Eye (tissue), 1 donor: ENCODE measurements at regions not wholly inside any gene's neighbourhood (a gene's known extent, or its start where the extent isn't known, plus 50 kb on each side); places are given as distances from the start of the nearest gene placed in this dataset.

ENCODE experiments used
- DNase-seq: peaks from one replicate; pipeline ENCODE4 v3.0.0-alpha.2; 2015

GRCh38 chr4:165612936-165613335 lies 234.1 kb downstream of the CPE start:
- no peak for DNase-seq

- DNase-seq: no peak
These were observed 234.8 kb downstream of the CPE start for GRCh38 chr4:165613581-165613980.

GRCh38 chr4:165620913-165621312 lies 242.1 kb downstream of the CPE start:
- no peak for DNase-seq

- no peak for DNase-seq
These were observed 243.2 kb downstream of the CPE start for GRCh38 chr4:165621983-165622382.

DNA sequence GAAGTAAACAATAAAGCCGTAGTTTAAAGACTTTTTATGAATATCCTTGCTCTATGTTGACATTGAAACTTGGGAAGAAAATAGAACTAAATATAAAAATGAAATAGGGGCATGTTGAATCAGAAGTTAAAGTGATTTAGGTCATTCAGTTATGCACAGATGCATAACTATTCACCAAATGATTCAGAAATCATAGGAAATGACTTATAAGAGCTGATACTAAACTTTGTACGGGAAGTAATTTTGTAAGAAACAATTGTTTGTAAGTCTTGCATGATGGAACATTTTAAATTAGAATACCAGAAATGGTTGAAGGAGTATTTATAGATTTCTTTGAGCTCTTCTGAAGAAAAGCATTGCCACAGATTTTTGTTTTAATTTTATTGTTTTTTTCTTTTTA lies 246.5 kb downstream of the CPE start:
- no peak for DNase-seq

GRCh38 chr4:165626316-165626715 lies 246.7 kb upstream of the TLL1 start:
- no peak for DNase-seq

DNA sequence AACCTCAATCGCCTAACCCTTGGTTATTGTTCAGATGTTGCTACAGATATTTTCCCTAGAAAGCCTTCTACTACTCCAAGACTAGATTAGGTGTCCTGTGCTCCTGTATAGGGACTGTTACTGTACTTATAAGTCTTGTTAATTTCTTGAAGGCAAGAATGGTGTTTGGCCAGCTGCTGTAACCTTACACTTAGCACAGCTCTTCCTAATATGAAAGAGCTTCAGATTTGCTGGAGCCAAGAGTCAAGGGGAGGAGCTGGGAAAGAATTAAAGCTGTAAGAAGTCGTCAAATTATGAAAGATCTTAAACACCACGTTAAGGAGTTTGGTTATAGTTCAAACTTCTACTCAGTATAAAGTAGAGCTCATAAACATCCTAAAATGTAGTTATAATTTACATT lies 245.9 kb upstream of the TLL1 start:
- no peak for DNase-seq

DNA sequence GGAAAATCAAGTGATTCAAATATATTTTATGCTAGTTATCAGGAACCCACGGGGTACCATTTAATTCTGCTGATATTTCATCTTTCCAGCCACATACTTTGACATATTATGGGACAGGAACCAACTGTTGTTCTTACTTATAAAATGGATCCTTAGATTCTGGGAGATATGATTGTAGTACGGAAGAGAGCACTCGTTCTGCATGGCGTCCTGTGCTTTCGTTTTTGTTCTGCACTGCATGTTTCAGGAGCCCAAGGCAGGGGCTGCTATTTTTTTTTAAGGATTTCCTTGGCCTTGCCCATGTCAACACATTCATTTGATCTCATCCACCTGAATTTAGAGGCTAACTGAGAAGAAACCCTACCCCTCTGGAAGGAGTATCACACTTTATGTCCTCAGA lies 245.5 kb upstream of the TLL1 start:
- no peak for DNase-seq

- no peak for DNase-seq
These were observed 244.5 kb upstream of the TLL1 start for GRCh38 chr4:165628572-165628971.

GRCh38 chr4:165630671-165631070 lies 242.4 kb upstream of the TLL1 start:
- DNase-seq: no peak

- no peak for DNase-seq
These were observed 241.7 kb upstream of the TLL1 start for GRCh38 chr4:165631208-165631894.

DNA sequence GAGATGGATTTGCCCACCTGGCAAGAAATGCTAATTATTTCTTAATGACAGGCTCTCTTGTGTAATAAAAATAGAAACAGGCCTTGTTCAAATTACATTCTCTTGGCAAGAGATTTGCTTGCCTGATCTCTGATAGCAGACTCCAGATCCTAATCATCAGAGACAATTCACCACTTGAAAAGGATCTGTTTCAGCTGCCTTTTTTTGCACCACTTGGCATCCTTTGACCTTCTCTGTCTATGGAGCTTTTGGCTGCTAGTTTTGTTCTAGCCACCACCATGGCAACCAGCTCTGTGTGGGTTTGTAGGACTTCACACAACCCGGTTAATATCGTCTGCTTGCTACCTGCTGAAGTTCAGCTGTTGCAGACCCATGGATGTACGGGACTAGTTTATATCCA lies 241.1 kb upstream of the TLL1 start:
- DNase-seq: no peak

GRCh38 chr4:165634766-165635165 lies 238.3 kb upstream of the TLL1 start:
- DNase-seq: no peak

DNA sequence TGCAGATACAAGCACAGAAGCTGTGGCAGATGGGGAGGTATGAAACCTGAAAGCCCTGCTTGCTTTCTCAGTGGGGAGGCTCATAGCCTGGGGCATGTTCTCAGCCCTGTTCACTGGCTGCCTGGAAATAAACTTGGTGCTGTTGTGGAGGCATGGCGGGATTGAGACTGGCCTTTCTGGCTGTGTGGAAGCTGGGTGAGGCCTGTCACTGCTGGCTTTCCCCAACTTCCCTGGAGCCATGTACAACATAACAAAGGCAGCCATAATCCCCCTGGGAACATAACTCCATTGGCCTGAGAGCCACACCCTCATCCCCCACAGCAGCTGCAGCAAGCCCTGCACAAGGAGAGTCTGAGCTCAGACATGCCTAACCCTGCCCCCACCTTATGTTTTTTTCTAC lies 237.7 kb upstream of the TLL1 start:
- no peak for DNase-seq

- DNase-seq: no peak
These were observed 237.1 kb upstream of the TLL1 start for GRCh38 chr4:165635951-165636350.

DNA sequence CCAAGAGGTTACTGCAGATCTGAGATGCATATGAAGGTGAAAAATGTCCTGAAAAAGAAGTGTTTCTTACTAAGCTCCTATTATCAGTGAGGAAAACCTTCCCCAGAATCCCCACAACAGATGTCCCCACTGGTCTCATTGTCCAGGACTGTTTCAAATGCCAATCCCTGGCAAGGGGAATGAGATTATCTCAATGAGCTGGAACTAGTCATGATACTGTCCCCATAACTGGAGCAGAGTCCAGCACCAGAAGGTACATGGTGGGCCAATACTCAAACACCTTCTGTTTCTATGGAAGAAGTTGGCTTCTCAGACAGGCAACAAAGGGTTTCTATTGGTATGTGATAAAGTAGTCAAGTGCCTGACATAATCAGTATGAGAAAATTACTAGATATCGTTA lies 221.1 kb upstream of the TLL1 start:
- no peak for DNase-seq

DNA sequence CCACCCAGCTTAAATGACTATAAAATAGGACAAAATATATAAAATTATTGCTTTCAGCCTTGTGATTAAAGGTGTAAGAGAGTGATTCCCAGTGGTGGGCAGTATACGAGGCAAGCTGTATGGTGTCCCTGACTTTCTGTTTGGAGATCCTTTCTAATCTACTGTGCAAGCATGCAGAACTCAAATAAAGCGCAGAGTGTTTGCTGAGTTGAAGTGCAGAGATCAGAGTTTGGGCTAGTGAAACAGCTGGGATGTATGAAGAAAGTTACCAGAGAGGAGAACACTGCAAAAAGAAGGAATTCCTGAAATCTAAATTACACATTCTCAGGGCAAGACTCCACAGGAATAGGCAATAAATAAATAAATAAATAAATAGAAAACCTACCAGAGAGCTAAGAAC lies 218.5 kb upstream of the TLL1 start:
- DNase-seq: no peak

- DNase-seq: peak; percentile 32
These were observed 216.6 kb upstream of the TLL1 start for GRCh38 chr4:165656399-165656798.

DNA sequence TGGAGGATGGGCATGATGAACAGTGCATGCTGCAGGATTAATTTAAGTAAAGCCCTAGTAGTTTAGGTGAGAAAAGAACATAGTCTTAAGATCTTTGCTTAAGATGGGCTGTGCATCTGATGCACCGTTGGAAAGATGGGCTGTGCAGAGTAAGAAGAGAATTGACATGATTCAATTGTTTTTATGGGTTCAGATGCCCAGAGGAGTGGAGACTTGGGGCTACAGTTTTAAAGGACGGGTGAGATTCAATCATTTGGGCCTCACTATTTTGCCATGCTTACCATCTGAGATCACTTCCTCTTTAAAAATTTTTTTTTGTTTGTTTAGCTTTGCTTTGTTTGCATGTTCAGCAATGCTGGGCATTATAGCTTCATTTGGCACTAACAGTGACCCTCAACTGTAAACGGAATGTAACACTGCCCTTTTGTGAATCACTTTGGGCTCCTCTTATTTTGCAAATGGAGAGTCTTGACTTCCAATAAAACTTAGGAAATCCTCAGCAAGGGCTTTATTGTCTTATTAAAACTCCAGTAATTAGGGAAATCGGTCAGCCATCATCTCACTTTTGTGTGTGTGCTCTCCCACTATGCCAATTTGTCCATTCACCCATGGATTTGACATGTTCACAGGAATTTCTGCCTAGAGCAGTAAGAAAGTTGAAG lies 216.1 kb upstream of the TLL1 start:
- DNase-seq: peak; percentile 92

GRCh38 chr4:165662341-165662740 lies 210.7 kb upstream of the TLL1 start:
- no peak for DNase-seq

DNA sequence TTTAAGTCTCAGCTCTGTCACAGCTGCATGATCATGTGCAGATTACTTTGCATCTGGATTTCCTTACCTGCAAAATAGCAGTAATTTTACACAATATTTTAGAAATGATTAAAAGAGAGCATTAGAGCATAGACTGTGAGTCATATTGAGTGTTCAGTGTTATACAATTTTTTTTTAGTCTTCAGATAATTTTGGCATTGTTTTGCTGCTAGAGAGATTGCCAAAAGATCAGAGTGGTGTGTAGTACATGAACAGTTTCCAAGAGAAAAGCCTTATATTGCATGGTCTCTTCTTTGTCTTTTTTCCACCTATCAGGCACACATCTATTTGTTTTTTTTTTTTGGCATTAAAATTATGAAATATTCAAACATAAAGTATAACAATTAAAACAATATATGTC lies 209.6 kb upstream of the TLL1 start:
- no peak for DNase-seq

- DNase-seq: no peak
These were observed 206.2 kb upstream of the TLL1 start for GRCh38 chr4:165666836-165667235.

- no peak for DNase-seq
These were observed 205.1 kb upstream of the TLL1 start for GRCh38 chr4:165667969-165668368.

GRCh38 chr4:165668694-165669093 lies 204.3 kb upstream of the TLL1 start:
- DNase-seq: peak; percentile 19

- DNase-seq: no peak
These were observed 196.0 kb upstream of the TLL1 start for GRCh38 chr4:165677081-165677480.
